H7 (cell line): ENCODE measurements at regions not wholly inside any gene's neighbourhood (a gene's known extent, or its start where the extent isn't known, plus 50 kb on each side); places are given as distances from the start of the nearest gene placed in this dataset.

Experiments used
- DNase-seq: peaks from one replicate; pipeline ENCODE4 v3.0.0; 2012
- H3K27me3 ChIP-seq: 2 replicates; pipeline ENCODE4 v1.6.0; 2011; ENCODE audit warnings: mild to moderate bottlenecking, low read length; ENCODE audit not compliant: control insufficient read depth, insufficient read depth
- H3K36me3 ChIP-seq: replicated peaks from 2 replicates; pipeline ENCODE4 v1.5.1; 2011; ENCODE audit warnings: low read length; ENCODE audit not compliant: control insufficient read depth, insufficient read depth
- H3K4me3 ChIP-seq: 2 replicates; pipeline ENCODE4 v1.5.1; 2011; ENCODE audit warnings: low read depth, mild to moderate bottlenecking, control low read depth, low read length, moderate library complexity; ENCODE audit not compliant: insufficient read depth

- Histone ChIP-seq H3K36me3 (no peaks in the 10 kb centered on the region), H3K27me3 (no peaks in the 10 kb centered on the region), H3K4me3 (no peak overlapping the region)
- no peak for DNase-seq
Observed at GRCh38 chr14:89639687-89640086, 222.7 kb upstream of the FOXN3 start.

GRCh38 chr14:89638891-89639290 is 221.9 kb upstream of the FOXN3 start:
- Histone ChIP-seq H3K36me3 (no peaks in the 10 kb centered on the region), H3K4me3 (no peak overlapping the region), H3K27me3 (no peaks in the 10 kb centered on the region)
- DNase-seq = no peak

DNA sequence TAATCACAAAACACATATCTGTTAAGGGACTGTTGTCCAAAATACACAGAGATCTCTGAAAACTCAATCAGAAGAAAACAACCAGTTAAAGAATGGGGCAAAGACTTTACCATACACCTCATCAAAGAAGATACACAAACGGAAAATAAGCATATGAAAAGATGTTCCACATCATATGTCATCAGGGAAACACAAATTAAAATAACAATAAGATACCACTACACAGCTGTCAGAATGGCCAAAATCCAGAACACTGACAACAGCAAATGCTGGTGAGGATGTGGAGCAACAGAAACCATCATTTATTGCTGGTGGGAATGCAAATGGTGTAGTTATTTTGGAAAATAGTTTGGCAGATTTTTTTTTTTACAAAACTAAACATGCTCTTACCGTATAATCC is 220.5 kb upstream of the FOXN3 start:
- Histone ChIP-seq H3K4me3 (no peak overlapping the region), H3K27me3 (no peaks in the 10 kb centered on the region), H3K36me3 (no peaks in the 10 kb centered on the region)
- no peak for DNase-seq

- no peak for DNase-seq
- Histone ChIP-seq H3K4me3 (no peak overlapping the region), H3K27me3 (no peaks in the 10 kb centered on the region), H3K36me3 (no peaks in the 10 kb centered on the region)
Observed at GRCh38 chr14:89635615-89636014, 218.6 kb upstream of the FOXN3 start.

DNA sequence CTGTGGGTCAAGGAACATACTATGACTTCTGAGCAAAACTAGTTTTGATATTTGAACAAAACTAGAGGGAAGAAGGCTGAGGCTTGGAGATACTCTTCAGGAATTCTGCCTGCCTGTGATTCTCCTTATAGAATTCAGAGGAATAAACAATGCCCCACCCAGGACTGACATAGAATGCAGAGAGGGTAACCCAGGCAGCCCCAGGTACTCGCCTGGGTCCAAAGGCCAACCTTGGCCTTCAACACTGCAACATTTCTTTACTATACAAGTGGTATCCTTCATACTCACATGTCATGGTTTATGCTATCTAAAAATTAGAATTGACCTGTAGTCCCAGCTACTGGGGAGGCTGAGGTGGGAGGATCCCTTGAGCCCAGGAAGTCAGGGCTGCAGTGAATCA is 217.0 kb upstream of the FOXN3 start:
- no peaks in the 10 kb centered on the region for H3K36me3 ChIP-seq
- H3K4me3 ChIP-seq = no peak overlapping the region
- no peaks in the 10 kb centered on the region for H3K27me3 ChIP-seq
- DNase-seq = no peak

DNA sequence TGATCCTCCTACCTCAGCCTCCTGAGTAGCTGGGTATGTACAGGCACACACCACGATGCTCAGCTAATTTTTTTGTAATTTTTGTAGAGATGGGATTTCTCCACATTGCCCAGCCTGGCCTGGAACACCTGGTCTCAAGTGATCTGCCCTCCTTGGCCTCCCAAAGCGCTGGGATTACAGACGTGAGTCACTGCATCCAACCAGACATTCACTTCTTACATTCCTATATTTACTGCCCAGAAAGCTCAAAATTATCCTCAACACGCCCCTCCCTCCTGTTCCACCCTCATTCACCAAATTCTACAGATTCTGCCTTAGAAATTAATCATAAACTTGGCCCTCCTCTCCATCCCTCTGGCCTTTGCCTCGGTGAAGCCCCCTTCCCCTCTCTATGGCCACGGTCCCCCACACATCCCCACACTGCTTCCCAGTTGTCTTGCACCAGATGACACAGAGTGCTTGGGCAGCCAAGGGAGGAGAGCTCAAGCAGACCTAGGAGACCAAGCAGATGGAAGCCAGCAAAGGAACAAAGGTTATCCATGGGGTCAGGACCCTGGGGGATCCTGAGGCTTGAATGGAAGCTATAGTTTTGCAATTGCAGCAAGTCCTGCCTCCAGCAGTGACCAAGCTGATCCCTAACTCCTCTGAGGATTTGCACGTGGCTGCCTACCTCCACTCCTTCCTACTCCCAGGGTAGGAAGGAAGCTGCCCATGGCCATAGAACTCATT is 213.2 kb upstream of the FOXN3 start:
- no peak overlapping the region for H3K4me3 ChIP-seq
- H3K27me3 ChIP-seq = no peaks in the 10 kb centered on the region
- DNase-seq = peak; percentile 53

DNA sequence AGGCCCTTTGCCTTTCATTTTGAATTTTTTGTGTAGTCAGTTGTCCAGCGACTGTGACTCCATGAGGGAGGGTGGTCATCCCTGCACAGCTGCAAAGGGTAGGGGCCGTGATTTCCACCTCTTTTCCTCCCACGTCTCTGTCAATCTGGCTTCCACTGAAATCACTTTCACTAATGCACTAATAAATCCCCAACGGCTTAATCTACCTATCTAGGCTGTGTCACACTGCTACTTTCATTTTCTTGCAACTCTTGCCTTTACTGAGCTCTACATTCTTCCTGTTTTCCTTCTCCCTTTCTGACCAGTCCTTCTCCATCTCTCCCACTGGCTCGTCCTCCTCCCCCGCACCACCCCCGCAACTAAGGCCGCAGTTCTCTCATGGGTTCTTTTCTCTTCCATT is 212.3 kb upstream of the FOXN3 start:
- no peaks in the 10 kb centered on the region for H3K27me3 ChIP-seq
- H3K4me3 ChIP-seq = no peak overlapping the region
- DNase-seq = no peak
- H3K36me3 ChIP-seq = no peaks in the 10 kb centered on the region

More for the DNA sequence above, 213.2 kb upstream of the FOXN3 start:
- H3K36me3 ChIP-seq = no peaks in the 10 kb centered on the region

GRCh38 chr14:89628521-89628920 is 211.5 kb upstream of the FOXN3 start:
- no peak for DNase-seq
- no peak overlapping the region for H3K4me3 ChIP-seq
- H3K36me3 ChIP-seq = no peaks in the 10 kb centered on the region
- H3K27me3 ChIP-seq = no peaks in the 10 kb centered on the region

DNA sequence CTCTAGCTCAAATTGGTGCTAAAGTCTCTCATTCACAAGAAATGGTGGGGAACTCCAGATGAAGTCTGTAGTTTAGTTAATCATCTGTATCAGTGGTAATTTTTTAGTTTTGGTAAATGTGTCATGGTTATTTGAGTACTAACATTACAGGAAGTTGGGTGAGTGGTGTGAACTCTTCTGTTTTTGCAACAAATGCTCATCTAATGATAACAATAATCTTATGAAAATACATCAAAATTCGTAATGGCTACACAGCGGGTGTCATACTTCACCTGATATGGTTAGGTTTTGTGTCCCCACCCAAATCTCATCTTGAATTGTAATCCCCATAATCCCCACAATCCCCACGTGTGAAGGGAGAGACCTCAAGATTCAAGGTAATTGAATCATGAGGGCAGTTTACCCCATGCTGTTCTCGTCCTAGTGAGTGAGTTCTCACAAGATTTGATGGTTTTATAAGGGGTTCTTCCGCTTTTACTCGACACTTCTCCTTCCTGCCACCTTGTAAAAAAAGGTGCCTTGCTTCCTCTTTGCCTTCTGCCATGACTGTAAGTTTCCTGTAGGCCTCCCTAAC is 209.3 kb upstream of the FOXN3 start:
- no peak overlapping the region for H3K4me3 ChIP-seq
- H3K27me3 ChIP-seq = no peaks in the 10 kb centered on the region
- no peaks in the 10 kb centered on the region for H3K36me3 ChIP-seq
- DNase-seq = no peak

GRCh38 chr14:89625731-89626232 is 208.7 kb upstream of the FOXN3 start:
- Histone ChIP-seq H3K27me3 (no peaks in the 10 kb centered on the region), H3K4me3 (no peak overlapping the region), H3K36me3 (no peaks in the 10 kb centered on the region)
- DNase-seq = no peak

- DNase-seq = peak; percentile 50
- Histone ChIP-seq H3K4me3 (no peak overlapping the region), H3K27me3 (no peaks in the 10 kb centered on the region), H3K36me3 (no peaks in the 10 kb centered on the region)
Observed at GRCh38 chr14:89625244-89625713, 208.2 kb upstream of the FOXN3 start.

- no peaks in the 10 kb centered on the region for H3K27me3 ChIP-seq
- H3K4me3 ChIP-seq = no peak overlapping the region
- DNase-seq = no peak
- no peaks in the 10 kb centered on the region for H3K36me3 ChIP-seq
Observed at GRCh38 chr14:89624500-89625156, 207.6 kb upstream of the FOXN3 start.

GRCh38 chr14:89621791-89622638 is 205.0 kb upstream of the FOXN3 start:
- DNase-seq = no peak
- Histone ChIP-seq H3K4me3 (no peak overlapping the region), H3K27me3 (no peaks in the 10 kb centered on the region), H3K36me3 (no peaks in the 10 kb centered on the region)

DNA sequence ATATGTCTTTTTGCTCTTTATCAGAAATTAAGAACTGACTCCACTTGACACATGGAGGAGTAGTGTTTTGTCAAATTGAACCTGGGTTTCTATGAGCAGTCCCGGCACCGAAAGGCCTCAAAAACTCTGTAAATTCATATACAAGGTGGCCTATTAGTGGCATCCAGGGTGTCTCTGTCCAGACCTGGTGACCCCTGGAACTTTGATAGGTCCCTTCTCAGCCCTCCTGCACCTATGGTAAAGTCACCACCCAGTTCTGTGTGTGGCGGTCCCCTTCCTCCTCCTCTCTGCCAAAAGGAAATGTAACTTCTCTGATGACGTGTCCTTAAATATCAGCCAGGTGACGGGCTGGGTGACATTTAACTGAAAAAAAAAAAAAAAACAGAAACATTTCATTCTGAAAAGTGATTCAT is 204.0 kb upstream of the FOXN3 start:
- Histone ChIP-seq H3K4me3 (no peak overlapping the region), H3K27me3 (no peaks in the 10 kb centered on the region), H3K36me3 (no peaks in the 10 kb centered on the region)
- no peak for DNase-seq
